Smooth muscle cell (in vitro differentiated cells): ENCODE measurements at regions not wholly inside any gene's neighbourhood (a gene's known extent, or its start where the extent isn't known, plus 50 kb on each side); places are given as distances from the start of the nearest gene placed in this dataset.

ENCODE experiments used
- DNase-seq: peaks from one replicate; lab custom pipeline; 2025; ENCODE audit not compliant: unreplicated experiment; lab: John Stamatoyannopoulos, UW
- H2AFZ ChIP-seq: fragments of 200-600 bp; sonication (generic); 2 replicates; pipeline ENCODE4 v1.6.0; 2016; ENCODE audit warnings: antibody characterized with exemption, low read depth, mild to moderate bottlenecking
- H3F3A ChIP-seq: fragments of 200-600 bp; sonication (generic); 2 replicates; pipeline ENCODE4 v1.6.0; 2017; ENCODE audit warnings: antibody characterized with exemption, low read depth
- H3K27ac ChIP-seq: fragments of 200-600 bp; sonication (generic); 2 replicates; pipeline ENCODE4 v1.5.1; 2016; ENCODE audit warnings: low read depth, mild to moderate bottlenecking
- H3K27me3 ChIP-seq: fragments of 200-600 bp; sonication (generic); 2 replicates; pipeline ENCODE4 v1.6.1; 2016; ENCODE audit warnings: low read depth, mild to moderate bottlenecking
- H3K36me3 ChIP-seq: fragments of 200-600 bp; sonication (generic); 2 replicates; pipeline ENCODE4 v1.5.1; 2016; ENCODE audit warnings: low read depth
- H3K4me1 ChIP-seq: fragments of 200-600 bp; sonication (generic); 2 replicates; pipeline ENCODE4 v1.5.1; 2016; ENCODE audit warnings: low read depth
- H3K4me2 ChIP-seq: fragments of 200-600 bp; sonication (generic); 2 replicates; pipeline ENCODE4 v1.6.0; 2016; ENCODE audit warnings: mild to moderate bottlenecking
- H3K4me3 ChIP-seq: fragments of 200-600 bp; sonication (generic); 2 replicates; pipeline ENCODE4 v1.5.1; 2016; ENCODE audit warnings: mild to moderate bottlenecking
- H3K79me2 ChIP-seq: fragments of 200-600 bp; sonication (generic); 2 replicates; pipeline ENCODE4 v1.6.0; 2016; ENCODE audit warnings: low read depth, mild to moderate bottlenecking
- H3K9ac ChIP-seq: fragments of 200-600 bp; sonication (generic); 2 replicates; pipeline ENCODE4 v1.6.0; 2016; ENCODE audit warnings: low read depth
- H3K9me3 ChIP-seq: fragments of 200-600 bp; sonication (generic); replicated peaks from 2 replicates; pipeline ENCODE4 v1.5.1; 2016; ENCODE audit warnings: low read depth
- H4K20me1 ChIP-seq: fragments of 200-600 bp; sonication (generic); 2 replicates; pipeline ENCODE4 v1.6.0; 2016; ENCODE audit warnings: low read depth
- CTCF ChIP-seq: fragments of 200-600 bp; sonication (generic); IDR thresholded peaks from 2 replicates; pipeline ENCODE4 v1.5.1; 2017; ENCODE audit warnings: borderline replicate concordance, mild to moderate bottlenecking, antibody characterized with exemption; ENCODE audit not compliant: insufficient read depth, poor library complexity, severe bottlenecking
- WGBS: methylation state at CpG from one replicate; pipeline ENCODE4 v1.1.7; 2016; ENCODE audit warnings: low lambda C conversion rate; 5-methylcytosine and 5-hydroxymethylcytosine counted together

- H3F3A ChIP-seq = no peaks in the 10 kb centered on the region
- no peak overlapping the region for H2AFZ ChIP-seq
- H3K4me2 ChIP-seq = no peak overlapping the region
- H4K20me1 ChIP-seq = no peaks in the 10 kb centered on the region
- no peaks in the 10 kb centered on the region for H3K27me3 ChIP-seq
- H3K36me3 ChIP-seq = no peaks in the 10 kb centered on the region
- H3K4me3 ChIP-seq = no peak overlapping the region
- no peaks in the 10 kb centered on the region for H3K79me2 ChIP-seq
- TF ChIP-seq CTCF = no peak
- 88% methylated on average over 2 of the region's 2 CpGs for WGBS
- H3K4me1 ChIP-seq = no peaks in the 10 kb centered on the region
- no peak overlapping the region for H3K9ac ChIP-seq
- no peak overlapping the region for H3K27ac ChIP-seq
- no peaks in the 10 kb centered on the region for H3K9me3 ChIP-seq
- no peak for DNase-seq
These were observed 452.6 kb downstream of the ZNF536 start for GRCh38 chr19:30824809-30825208.

- DNase-seq = no peak
- no peak for TF ChIP-seq CTCF
- 95% methylated on average over 3 of the region's 3 CpGs for WGBS
- no peak overlapping the region for H3K27ac ChIP-seq
- no peak overlapping the region for H3K9ac ChIP-seq
- H3K27me3 ChIP-seq = no peaks in the 10 kb centered on the region
- H3F3A ChIP-seq = no peaks in the 10 kb centered on the region
- H3K79me2 ChIP-seq = no peaks in the 10 kb centered on the region
- H3K36me3 ChIP-seq = no peaks in the 10 kb centered on the region
- no peak overlapping the region for H3K4me3 ChIP-seq
- H3K9me3 ChIP-seq = no peaks in the 10 kb centered on the region
- no peaks in the 10 kb centered on the region for H3K4me1 ChIP-seq
- no peak overlapping the region for H3K4me2 ChIP-seq
- no peak overlapping the region for H2AFZ ChIP-seq
- no peaks in the 10 kb centered on the region for H4K20me1 ChIP-seq
These were observed 445.9 kb downstream of the ZNF536 start for GRCh38 chr19:30817965-30818567.

- Histone ChIP-seq H3K79me2 (no peaks in the 10 kb centered on the region), H3K36me3 (no peaks in the 10 kb centered on the region), H3F3A (no peaks in the 10 kb centered on the region), H3K4me1 (no peaks in the 10 kb centered on the region), H3K27ac (no peak overlapping the region), H3K4me2 (no peak overlapping the region), H3K9me3 (no peaks in the 10 kb centered on the region), H2AFZ (no peak overlapping the region), H3K9ac (no peak overlapping the region), H3K27me3 (no peaks in the 10 kb centered on the region), H3K4me3 (no peak overlapping the region), H4K20me1 (no peaks in the 10 kb centered on the region)
- WGBS = 93% methylated on average over 12 of the region's 12 CpGs
- no peak for TF ChIP-seq CTCF
- no peak for DNase-seq
These were observed 445.0 kb downstream of the ZNF536 start for GRCh38 chr19:30817197-30817596.

GRCh38 chr19:30815889-30816580 lies 443.9 kb downstream of the ZNF536 start:
- H3K27me3 ChIP-seq = no peaks in the 10 kb centered on the region
- no peaks in the 10 kb centered on the region for H4K20me1 ChIP-seq
- no peak overlapping the region for H2AFZ ChIP-seq
- no peaks in the 10 kb centered on the region for H3K36me3 ChIP-seq
- H3K79me2 ChIP-seq = no peaks in the 10 kb centered on the region
- no peaks in the 10 kb centered on the region for H3F3A ChIP-seq
- no peak overlapping the region for H3K9ac ChIP-seq
- H3K4me1 ChIP-seq = no peaks in the 10 kb centered on the region
- H3K27ac ChIP-seq = no peak overlapping the region
- no peak for DNase-seq
- TF ChIP-seq CTCF = no peak
- H3K4me2 ChIP-seq = no peak overlapping the region
- no peaks in the 10 kb centered on the region for H3K9me3 ChIP-seq
- no peak overlapping the region for H3K4me3 ChIP-seq
